GM19463 (cell line): ENCODE measurements at regions not wholly inside any gene's neighbourhood (a gene's known extent, or its start where the extent isn't known, plus 50 kb on each side); places are given as distances from the start of the nearest gene placed in this dataset.
"Not testable (repeated sequence)": the region's sequence is repeated elsewhere in the genome, so short reads cannot be mapped to it uniquely, and the experiment has no call there.

Experiments used
- ATAC-seq: cut with Tn5 transposase; IDR thresholded peaks from one replicate; pipeline ENCODE4 v1.9.1; 2021; ENCODE audit warnings: mild to moderate bottlenecking, moderate library complexity; ENCODE audit not compliant: unreplicated experiment

- ATAC-seq = no peak
These were observed 1120.5 kb upstream of the FLRT2 start for GRCh38 chr14:84409435-84409834.

- no peak for ATAC-seq
These were observed 1119.6 kb upstream of the FLRT2 start for GRCh38 chr14:84410344-84410743.

GRCh38 chr14:84420221-84420620 lies 1109.7 kb upstream of the FLRT2 start:
- ATAC-seq = no peak

- ATAC-seq = no peak
These were observed 1108.3 kb upstream of the FLRT2 start for GRCh38 chr14:84421621-84422020.

GRCh38 chr14:84425968-84426367 lies 1104.0 kb upstream of the FLRT2 start:
- ATAC-seq = no peak

- ATAC-seq = no peak
These were observed 1097.3 kb upstream of the FLRT2 start for GRCh38 chr14:84432676-84433075.

- no peak for ATAC-seq
These were observed 1096.0 kb upstream of the FLRT2 start for GRCh38 chr14:84433961-84434360.

- ATAC-seq = no peak
These were observed 1094.1 kb upstream of the FLRT2 start for GRCh38 chr14:84435820-84436324.

- no peak for ATAC-seq
These were observed 1093.4 kb upstream of the FLRT2 start for GRCh38 chr14:84436528-84436927.

GRCh38 chr14:84442521-84442920 lies 1087.4 kb upstream of the FLRT2 start:
- no peak for ATAC-seq

- no peak for ATAC-seq
These were observed 1084.5 kb upstream of the FLRT2 start for GRCh38 chr14:84445486-84445885.

GRCh38 chr14:84446250-84446649 lies 1083.7 kb upstream of the FLRT2 start:
- ATAC-seq = no peak

- no peak for ATAC-seq
These were observed 1076.5 kb upstream of the FLRT2 start for GRCh38 chr14:84453307-84453950.

- ATAC-seq = no peak
These were observed 1075.8 kb upstream of the FLRT2 start for GRCh38 chr14:84454114-84454513.

- ATAC-seq = no peak
These were observed 1073.0 kb upstream of the FLRT2 start for GRCh38 chr14:84456946-84457345.

- ATAC-seq = no peak
These were observed 1071.1 kb upstream of the FLRT2 start for GRCh38 chr14:84458881-84459280.

GRCh38 chr14:84465880-84466279 lies 1064.1 kb upstream of the FLRT2 start:
- ATAC-seq = no peak

GRCh38 chr14:84468153-84468552 lies 1061.8 kb upstream of the FLRT2 start:
- ATAC-seq = no peak

- ATAC-seq = no peak
These were observed 1051.9 kb upstream of the FLRT2 start for GRCh38 chr14:84477996-84478395.

GRCh38 chr14:84482256-84483071 lies 1047.5 kb upstream of the FLRT2 start:
- ATAC-seq = no peak

- ATAC-seq = no peak
These were observed 1046.9 kb upstream of the FLRT2 start for GRCh38 chr14:84483072-84483420.

GRCh38 chr14:84484243-84484642 lies 1045.7 kb upstream of the FLRT2 start:
- not testable (repeated sequence) for ATAC-seq
